GM23338 (cell line): ENCODE measurements at regions not wholly inside any gene's neighbourhood (a gene's known extent, or its start where the extent isn't known, plus 50 kb on each side); places are given as distances from the start of the nearest gene placed in this dataset.

Experiments used
- ATAC-seq: fragments of 200-7000 bp; cut with Tn5 transposase; 3 replicates; pipeline ENCODE4 v1.9.1; 2020
- DNase-seq: peaks from one replicate; pipeline ENCODE4 v3.0.0-alpha.2; 2015; ENCODE audit warnings: low spot score
- H2AFZ ChIP-seq: fragments of 200-600 bp; sonication (generic); 2 replicates; pipeline ENCODE4 v1.8.0; 2016; ENCODE audit warnings: antibody characterized with exemption, mild to moderate bottlenecking, moderate library complexity
- H3F3A ChIP-seq: fragments of 200-600 bp; sonication (generic); replicated peaks from 2 replicates; pipeline ENCODE4 v1.8.0; 2017; ENCODE audit warnings: antibody characterized with exemption, mixed run types, low read depth
- H3K27ac ChIP-seq: fragments of 200-600 bp; sonication (generic); 2 replicates; pipeline ENCODE4 v1.6.1; 2016; ENCODE audit warnings: low read depth
- H3K27me3 ChIP-seq: fragments of 200-600 bp; sonication (generic); 2 replicates; pipeline ENCODE4 v1.8.0; 2016; ENCODE audit warnings: mild to moderate bottlenecking, mixed run types, moderate library complexity; ENCODE audit not compliant: insufficient read depth
- H3K36me3 ChIP-seq: fragments of 200-600 bp; sonication (generic); 2 replicates; pipeline ENCODE4 v1.8.0; 2016; ENCODE audit warnings: mild to moderate bottlenecking; ENCODE audit not compliant: insufficient read depth
- H3K4me1 ChIP-seq: fragments of 200-600 bp; sonication (generic); 2 replicates; pipeline ENCODE4 v1.8.0; 2016; ENCODE audit warnings: mild to moderate bottlenecking, moderate library complexity; ENCODE audit not compliant: insufficient read depth
- H3K4me2 ChIP-seq: fragments of 200-600 bp; sonication (generic); 2 replicates; pipeline ENCODE4 v1.7.1; 2017; ENCODE audit warnings: mixed run types
- H3K4me3 ChIP-seq: fragments of 200-600 bp; sonication (generic); 2 replicates; pipeline ENCODE4 v1.6.1; 2016; ENCODE audit warnings: mixed run types
- H3K79me2 ChIP-seq: fragments of 200-600 bp; sonication (generic); replicated peaks from 2 replicates; pipeline ENCODE4 v1.8.0; 2017; ENCODE audit warnings: mild to moderate bottlenecking; ENCODE audit not compliant: insufficient read depth
- H3K9me2 ChIP-seq: fragments of 200-600 bp; sonication (generic); 2 replicates; pipeline ENCODE4 v1.8.0; 2017; ENCODE audit not compliant: insufficient read depth
- H4K20me1 ChIP-seq: fragments of 200-600 bp; sonication (generic); replicated peaks from 2 replicates; pipeline ENCODE4 v1.8.0; 2017; ENCODE audit warnings: mild to moderate bottlenecking; ENCODE audit not compliant: insufficient read depth
- H3K27ac Mint-ChIP-seq: 2 replicates; pipeline ENCODE4 v1.8.0; 2020; ENCODE audit warnings: inconsistent platforms, mild to moderate bottlenecking, moderate library complexity, mixed read lengths
- H3K27me3 Mint-ChIP-seq: 3 replicates; pipeline ENCODE4 v1.8.0; 2022; ENCODE audit warnings: low read depth, mild to moderate bottlenecking, moderate library complexity, mixed read lengths, inconsistent platforms; ENCODE audit not compliant: insufficient read depth, poor library complexity
- H3K36me3 Mint-ChIP-seq: 3 replicates; pipeline ENCODE4 v1.8.0; 2021; ENCODE audit warnings: low read depth, mild to moderate bottlenecking, inconsistent platforms, moderate library complexity, mixed read lengths
- H3K4me1 Mint-ChIP-seq: 3 replicates; pipeline ENCODE4 v1.8.0; 2020; ENCODE audit warnings: mild to moderate bottlenecking, inconsistent platforms, mixed read lengths
- H3K4me3 Mint-ChIP-seq: 3 replicates; pipeline ENCODE4 v1.8.0; 2021; ENCODE audit warnings: moderate library complexity, mild to moderate bottlenecking, inconsistent platforms, mixed read lengths
- H3K9me3 Mint-ChIP-seq: 3 replicates; pipeline ENCODE4 v1.8.0; 2020; ENCODE audit warnings: moderate library complexity, mild to moderate bottlenecking, inconsistent platforms, mixed read lengths
- CTCF ChIP-seq, 2 experiments: fragments of 200-600 bp in 1 of 2; sonication (generic) in 1 of 2; conservative IDR thresholded peaks; 2 replicates each; pipeline versions ENCODE4 v1.5.1 to v1.6.1; 2016 to 2017; ENCODE audit warnings: antibody characterized with exemption in 2 of 2, low read depth in 2 of 2, mild to moderate bottlenecking in 2 of 2, moderate library complexity in 1 of 2
- EZH2 ChIP-seq: fragments of 200-600 bp; sonication (generic); IDR thresholded peaks from one replicate; pipeline ENCODE4 v1.8.0; 2017; ENCODE audit warnings: antibody characterized with exemption, mild to moderate bottlenecking, low read depth; ENCODE audit not compliant: unreplicated experiment
- NANOG ChIP-seq: IDR thresholded peaks from 2 replicates; pipeline ENCODE4 v1.6.1; 2016; ENCODE audit warnings: antibody characterized with exemption, borderline replicate concordance
- REST ChIP-seq: IDR thresholded peaks from one replicate; pipeline ENCODE4 v1.6.1; 2018; ENCODE audit warnings: antibody characterized with exemption; ENCODE audit not compliant: unreplicated experiment
- STAT1 ChIP-seq: IDR thresholded peaks from one replicate; pipeline ENCODE4 v1.6.1; 2016; ENCODE audit warnings: antibody characterized with exemption; ENCODE audit not compliant: unreplicated experiment
- ZNF462 ChIP-seq: fragments of 250-450 bp; sonication (Bioruptor Pico); IDR thresholded peaks from 2 replicates; pipeline ENCODE4 v1.5.0; 2020; ENCODE audit warnings: mild to moderate bottlenecking, moderate library complexity

GRCh38 chr17:34416116-34416515 is 53.1 kb upstream of the CCL1 start (continued):
- TF ChIP-seq REST (no peak), CTCF (conservative IDR thresholded peaks at IDR 0.05; ENCODE audit: low read depth in 2 of 2) (no peak), STAT1 (no peak), NANOG (no peak), EZH2 (no peak)

GRCh38 chr17:34414339-34414738 is 51.3 kb upstream of the CCL1 start:
- Histone ChIP-seq H2AFZ (no peak overlapping the region; the same call in 1 of the 2 replicates), H3F3A (no peaks in the 10 kb centered on the region), H3K27me3 (peaks cover 44% of the 10 kb centered on the region), H3K4me3 (peak overlapping the region; percentile 3), H3K27ac (no peak overlapping the region), H3K36me3 (no peaks in the 10 kb centered on the region), H3K4me2 (peak overlapping the region; percentile 70), H3K4me1 (peaks cover 53% of the 10 kb centered on the region), H3K79me2 (no peaks in the 10 kb centered on the region), H3K9me2 (0 out of 2 replicates have a peak, but pooled peaks cover 1% of the 10 kb centered on the region), H4K20me1 (no peaks in the 10 kb centered on the region)
- TF ChIP-seq ZNF462 (CRISPR knock-in tag): peak; percentile 68; the same call in 1 of the 2 replicates
- no peak for TF ChIP-seq REST
- H3K27me3 Mint-ChIP-seq: peaks cover 7% of the 10 kb centered on the region
- DNase-seq (peak; percentile 53), ATAC-seq (peak; percentile 89)
- no peaks in the 10 kb centered on the region for H3K36me3 Mint-ChIP-seq
- H3K27ac Mint-ChIP-seq: peak overlapping the region; percentile 73; the same call in 1 of the 2 replicates
- peaks cover 48% of the 10 kb centered on the region for H3K4me1 Mint-ChIP-seq
- H3K9me3 Mint-ChIP-seq: no peaks in the 10 kb centered on the region
- peak overlapping the region; percentile 42 for H3K4me3 Mint-ChIP-seq
